Fibroblast of the aortic adventitia (primary cell): ENCODE measurements at regions not wholly inside any gene's neighbourhood (a gene's known extent, or its start where the extent isn't known, plus 50 kb on each side); places are given as distances from the start of the nearest gene placed in this dataset.

ENCODE experiments used
- DNase-seq: peaks from one replicate; pipeline ENCODE4 v3.0.0-alpha.2; 2010; ENCODE audit warnings: low read depth
- H3K4me3 ChIP-seq: 2 replicates; pipeline ENCODE4 v1.5.1; 2011; ENCODE audit warnings: low read depth, mild to moderate bottlenecking, control low read depth, low read length, moderate library complexity
- TF ChIP-seq, protein P1 (sequence below): IDR thresholded peaks from 2 replicates; pipeline ENCODE4 v1.5.1; 2011; ENCODE audit warnings: mild to moderate bottlenecking, low read length, control low read depth, inconsistent platforms; ENCODE audit not compliant: insufficient read depth

DNA sequence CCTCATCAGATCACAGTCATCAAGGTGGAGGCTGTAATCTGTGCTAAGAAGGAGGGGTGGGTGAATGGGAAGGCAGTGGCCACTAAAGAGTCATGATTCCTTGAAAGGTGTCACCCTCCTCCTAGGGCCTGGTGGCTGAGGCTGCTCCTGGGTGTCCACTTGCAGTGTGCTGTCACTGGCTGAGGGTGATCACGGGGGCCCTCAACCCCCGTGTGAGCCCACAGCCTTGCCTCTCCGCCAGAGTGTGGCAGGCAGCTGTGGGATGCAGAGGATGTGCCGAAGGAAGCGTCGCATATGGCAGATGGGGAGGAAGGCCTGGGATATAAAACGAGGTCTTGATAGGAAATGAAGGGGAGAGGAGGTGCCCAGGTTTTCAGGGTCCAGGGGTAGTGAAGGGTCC, 476.5 kb downstream of the PTPRU start:
- no peak overlapping the region for H3K4me3 ChIP-seq
- TF ChIP-seq, protein P1, sequence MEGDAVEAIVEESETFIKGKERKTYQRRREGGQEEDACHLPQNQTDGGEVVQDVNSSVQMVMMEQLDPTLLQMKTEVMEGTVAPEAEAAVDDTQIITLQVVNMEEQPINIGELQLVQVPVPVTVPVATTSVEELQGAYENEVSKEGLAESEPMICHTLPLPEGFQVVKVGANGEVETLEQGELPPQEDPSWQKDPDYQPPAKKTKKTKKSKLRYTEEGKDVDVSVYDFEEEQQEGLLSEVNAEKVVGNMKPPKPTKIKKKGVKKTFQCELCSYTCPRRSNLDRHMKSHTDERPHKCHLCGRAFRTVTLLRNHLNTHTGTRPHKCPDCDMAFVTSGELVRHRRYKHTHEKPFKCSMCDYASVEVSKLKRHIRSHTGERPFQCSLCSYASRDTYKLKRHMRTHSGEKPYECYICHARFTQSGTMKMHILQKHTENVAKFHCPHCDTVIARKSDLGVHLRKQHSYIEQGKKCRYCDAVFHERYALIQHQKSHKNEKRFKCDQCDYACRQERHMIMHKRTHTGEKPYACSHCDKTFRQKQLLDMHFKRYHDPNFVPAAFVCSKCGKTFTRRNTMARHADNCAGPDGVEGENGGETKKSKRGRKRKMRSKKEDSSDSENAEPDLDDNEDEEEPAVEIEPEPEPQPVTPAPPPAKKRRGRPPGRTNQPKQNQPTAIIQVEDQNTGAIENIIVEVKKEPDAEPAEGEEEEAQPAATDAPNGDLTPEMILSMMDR = no peak
- DNase-seq = no peak

DNA sequence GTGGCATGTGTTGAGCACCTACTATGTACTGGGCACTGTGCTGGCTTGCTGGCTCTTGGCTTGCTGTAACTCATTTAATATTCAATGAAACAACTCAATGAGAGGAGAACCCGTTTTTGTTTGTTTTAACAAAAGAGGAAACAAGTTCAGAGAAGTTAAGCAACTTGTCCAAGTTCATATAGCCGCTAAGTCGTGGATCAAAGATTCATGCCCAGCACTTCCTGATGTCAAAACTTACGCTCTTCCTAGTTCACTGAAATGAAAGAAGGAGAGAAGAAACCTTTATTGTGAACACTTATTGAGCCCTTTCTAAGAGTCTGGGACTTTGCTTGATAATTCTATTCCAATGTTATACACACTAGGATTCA, 475.9 kb downstream of the PTPRU start:
- no peak for DNase-seq
- TF ChIP-seq, protein P1 = no peak
- H3K4me3 ChIP-seq = no peak overlapping the region

DNA sequence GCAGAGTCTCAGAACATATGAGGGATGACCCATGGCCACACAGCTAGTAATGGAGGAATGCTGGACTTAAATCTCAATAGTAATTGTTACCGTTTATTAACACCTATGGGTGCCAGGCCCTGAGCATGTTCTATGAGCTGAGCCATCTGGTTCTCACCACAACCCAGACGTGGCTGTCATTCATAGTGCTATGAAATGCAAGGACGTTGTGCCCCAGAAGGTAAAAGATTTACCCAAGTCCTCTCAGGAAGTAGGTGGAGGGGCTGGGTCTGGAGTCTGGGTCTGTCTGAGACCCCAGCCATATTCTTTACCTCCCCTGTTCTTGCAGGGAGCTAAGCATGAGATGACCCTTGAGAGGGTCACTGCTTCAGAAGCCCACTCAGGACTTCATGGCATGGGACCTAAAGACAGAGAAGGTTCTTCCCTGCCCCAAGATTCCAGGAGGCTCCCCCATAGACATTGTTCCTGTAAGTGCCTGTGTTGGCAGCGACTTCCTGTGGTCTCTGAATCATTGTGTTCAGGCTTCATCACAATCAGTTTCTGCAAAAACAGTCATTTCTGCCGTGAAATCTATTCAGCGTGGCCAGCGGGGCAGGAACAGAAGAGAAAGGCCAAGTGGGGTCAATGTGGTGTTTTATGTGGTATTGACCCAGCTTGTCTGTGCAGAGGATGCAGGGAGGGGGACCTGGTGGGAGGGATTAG, 475.4 kb downstream of the PTPRU start:
- TF ChIP-seq, protein P1 = no peak
- DNase-seq = peak; percentile 80
- no peak overlapping the region for H3K4me3 ChIP-seq

DNA sequence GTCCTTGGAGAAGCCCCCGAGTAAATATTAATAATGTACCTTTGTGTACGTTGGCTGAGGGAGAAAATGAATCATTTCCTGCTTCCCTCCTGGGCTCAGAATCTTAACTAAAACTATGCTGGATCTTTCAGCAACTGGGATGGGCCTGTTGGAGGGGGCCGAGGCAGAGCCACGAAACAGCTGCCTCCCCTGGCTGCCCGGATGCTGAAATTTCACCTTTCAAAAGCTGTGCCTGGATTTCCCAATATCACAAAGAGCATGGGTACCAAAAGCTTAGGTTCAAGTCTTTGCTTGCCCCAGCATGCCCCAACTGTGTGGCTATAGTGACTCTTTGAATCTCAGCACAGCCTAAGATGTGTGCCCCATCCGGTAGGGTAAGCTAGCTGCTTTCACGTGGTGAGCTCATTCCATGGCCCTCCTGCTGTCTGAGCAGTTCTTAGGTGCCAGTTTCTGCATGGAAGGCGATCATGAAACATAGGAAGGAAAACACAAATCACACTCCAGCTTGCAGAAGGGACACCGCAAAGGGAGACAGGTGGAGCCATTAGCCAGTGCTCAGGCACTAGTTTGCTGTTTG, 473.5 kb downstream of the PTPRU start:
- peak; percentile 81 for DNase-seq
- TF ChIP-seq, protein P1 = no peak
- H3K4me3 ChIP-seq = no peak overlapping the region

DNA sequence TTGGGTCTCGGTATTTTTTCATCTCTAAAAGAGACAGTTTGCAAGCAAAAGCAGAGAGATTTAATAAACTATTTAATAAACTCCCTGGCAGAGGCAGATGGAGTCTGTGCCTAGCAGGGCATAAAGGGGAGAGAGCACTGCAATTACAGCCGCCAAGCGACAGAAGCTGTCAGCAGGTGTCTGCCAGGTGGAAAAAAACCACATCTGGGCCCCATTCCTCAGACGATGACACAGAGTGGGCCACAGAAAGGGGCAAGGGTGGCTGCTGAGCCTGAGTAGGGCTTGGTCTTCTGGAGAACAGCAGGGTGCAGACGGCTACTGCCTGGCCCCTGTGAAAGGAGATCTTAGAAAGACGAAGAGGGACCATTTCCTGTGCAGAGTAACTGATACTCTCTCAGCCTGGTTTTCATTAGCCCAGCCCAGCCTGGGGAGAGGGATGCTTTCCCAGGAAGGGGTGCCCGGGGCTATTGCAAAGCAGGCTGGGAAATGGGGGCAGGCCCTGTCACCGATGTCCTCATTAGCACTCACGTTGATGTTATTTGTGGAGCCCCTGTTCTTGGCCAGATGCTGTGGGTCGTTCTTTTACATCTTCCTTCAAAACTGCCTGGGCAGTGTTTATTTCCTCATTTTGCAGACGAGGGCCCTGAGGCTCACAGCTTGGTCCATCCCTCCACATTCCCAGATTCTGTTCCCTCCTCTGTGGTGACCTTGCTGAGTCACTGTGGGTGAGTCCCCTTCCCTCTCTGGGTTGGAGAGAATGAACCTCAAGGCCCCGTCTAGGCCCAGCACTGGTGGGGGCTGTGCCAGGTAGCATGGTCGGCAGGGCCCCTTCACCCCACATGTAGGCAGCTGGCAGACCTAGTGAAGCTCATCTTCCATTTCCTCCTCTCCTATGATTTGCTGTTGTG, 472.7 kb downstream of the PTPRU start:
- TF ChIP-seq, protein P1 = no peak
- H3K4me3 ChIP-seq = no peak overlapping the region
- peak; percentile 84 for DNase-seq

DNA sequence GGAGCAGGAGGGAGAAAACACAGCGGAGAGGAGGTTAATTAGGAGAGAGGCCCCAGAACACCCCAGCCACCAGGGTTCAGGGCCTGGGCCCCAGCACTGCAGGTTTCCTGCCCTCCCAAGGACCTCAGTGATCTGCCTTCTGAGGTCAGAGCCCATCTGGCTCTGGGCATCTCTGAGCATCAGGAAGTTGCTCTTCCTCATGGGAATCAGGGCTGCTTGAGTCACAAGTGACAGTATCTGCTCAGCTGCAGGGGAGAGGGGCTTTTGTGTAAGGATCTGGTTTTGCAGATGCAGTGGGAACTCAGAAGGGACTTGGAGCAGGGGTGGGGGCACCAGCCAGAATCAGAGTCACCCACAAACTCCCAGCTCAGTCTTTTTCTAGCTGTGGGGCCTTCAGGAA, 472.1 kb downstream of the PTPRU start:
- peak; percentile 16 for DNase-seq
- TF ChIP-seq, protein P1 = no peak
- no peak overlapping the region for H3K4me3 ChIP-seq
